Testis (tissue), 2 donors: ENCODE measurements at regions not wholly inside any gene's neighbourhood (a gene's known extent, or its start where the extent isn't known, plus 50 kb on each side); places are given as distances from the start of the nearest gene placed in this dataset.

Source experiments
- CTCF ChIP-seq, 3 experiments: fragments of 450-650 bp in 2 of 3; fragments of 200-600 bp in 1 of 3; sonication (generic) in 1 of 3; IDR thresholded peaks; one replicate each; pipeline ENCODE4 v1.5.1; 2016 to 2019; ENCODE audit warnings: antibody characterized with exemption in 3 of 3, mild to moderate bottlenecking in 2 of 3, moderate library complexity in 1 of 3
- POLR2A ChIP-seq: fragments of 450-650 bp; IDR thresholded peaks from one replicate; pipeline ENCODE4 v1.6.1; 2017; ENCODE audit warnings: antibody characterized with exemption, mild to moderate bottlenecking, moderate library complexity

GRCh38 chr5:116764941-116765340 lies 190.3 kb upstream of the SEMA6A start:
- no peak for TF ChIP-seq CTCF (IDR thresholded peaks at IDR 0.05)
- TF ChIP-seq POLR2A: no peak
